GM23338 (cell line): ENCODE measurements at regions not wholly inside any gene's neighbourhood (a gene's known extent, or its start where the extent isn't known, plus 50 kb on each side); places are given as distances from the start of the nearest gene placed in this dataset.

Experiments used
- ATAC-seq: fragments of 200-7000 bp; cut with Tn5 transposase; 3 replicates; pipeline ENCODE4 v1.9.1; 2020
- DNase-seq: peaks from one replicate; pipeline ENCODE4 v3.0.0-alpha.2; 2015; ENCODE audit warnings: low spot score
- H2AFZ ChIP-seq: fragments of 200-600 bp; sonication (generic); 2 replicates; pipeline ENCODE4 v1.8.0; 2016; ENCODE audit warnings: antibody characterized with exemption, mild to moderate bottlenecking, moderate library complexity
- H3F3A ChIP-seq: fragments of 200-600 bp; sonication (generic); replicated peaks from 2 replicates; pipeline ENCODE4 v1.8.0; 2017; ENCODE audit warnings: antibody characterized with exemption, mixed run types, low read depth
- H3K27ac ChIP-seq: fragments of 200-600 bp; sonication (generic); 2 replicates; pipeline ENCODE4 v1.6.1; 2016; ENCODE audit warnings: low read depth
- H3K27me3 ChIP-seq: fragments of 200-600 bp; sonication (generic); 2 replicates; pipeline ENCODE4 v1.8.0; 2016; ENCODE audit warnings: mild to moderate bottlenecking, mixed run types, moderate library complexity; ENCODE audit not compliant: insufficient read depth
- H3K36me3 ChIP-seq: fragments of 200-600 bp; sonication (generic); 2 replicates; pipeline ENCODE4 v1.8.0; 2016; ENCODE audit warnings: mild to moderate bottlenecking; ENCODE audit not compliant: insufficient read depth
- H3K4me1 ChIP-seq: fragments of 200-600 bp; sonication (generic); 2 replicates; pipeline ENCODE4 v1.8.0; 2016; ENCODE audit warnings: mild to moderate bottlenecking, moderate library complexity; ENCODE audit not compliant: insufficient read depth
- H3K4me2 ChIP-seq: fragments of 200-600 bp; sonication (generic); 2 replicates; pipeline ENCODE4 v1.7.1; 2017; ENCODE audit warnings: mixed run types
- H3K4me3 ChIP-seq: fragments of 200-600 bp; sonication (generic); 2 replicates; pipeline ENCODE4 v1.6.1; 2016; ENCODE audit warnings: mixed run types
- H3K79me2 ChIP-seq: fragments of 200-600 bp; sonication (generic); replicated peaks from 2 replicates; pipeline ENCODE4 v1.8.0; 2017; ENCODE audit warnings: mild to moderate bottlenecking; ENCODE audit not compliant: insufficient read depth
- H3K9me2 ChIP-seq: fragments of 200-600 bp; sonication (generic); 2 replicates; pipeline ENCODE4 v1.8.0; 2017; ENCODE audit not compliant: insufficient read depth
- H4K20me1 ChIP-seq: fragments of 200-600 bp; sonication (generic); replicated peaks from 2 replicates; pipeline ENCODE4 v1.8.0; 2017; ENCODE audit warnings: mild to moderate bottlenecking; ENCODE audit not compliant: insufficient read depth
- H3K27ac Mint-ChIP-seq: 2 replicates; pipeline ENCODE4 v1.8.0; 2020; ENCODE audit warnings: inconsistent platforms, mild to moderate bottlenecking, moderate library complexity, mixed read lengths
- H3K27me3 Mint-ChIP-seq: 3 replicates; pipeline ENCODE4 v1.8.0; 2022; ENCODE audit warnings: low read depth, mild to moderate bottlenecking, moderate library complexity, mixed read lengths, inconsistent platforms; ENCODE audit not compliant: insufficient read depth, poor library complexity
- H3K36me3 Mint-ChIP-seq: 3 replicates; pipeline ENCODE4 v1.8.0; 2021; ENCODE audit warnings: low read depth, mild to moderate bottlenecking, inconsistent platforms, moderate library complexity, mixed read lengths
- H3K4me1 Mint-ChIP-seq: 3 replicates; pipeline ENCODE4 v1.8.0; 2020; ENCODE audit warnings: mild to moderate bottlenecking, inconsistent platforms, mixed read lengths
- H3K4me3 Mint-ChIP-seq: 3 replicates; pipeline ENCODE4 v1.8.0; 2021; ENCODE audit warnings: moderate library complexity, mild to moderate bottlenecking, inconsistent platforms, mixed read lengths
- H3K9me3 Mint-ChIP-seq: 3 replicates; pipeline ENCODE4 v1.8.0; 2020; ENCODE audit warnings: moderate library complexity, mild to moderate bottlenecking, inconsistent platforms, mixed read lengths
- TF ChIP-seq, protein P1 (sequence below): IDR thresholded peaks from 2 replicates; pipeline ENCODE4 v1.6.1; 2016; ENCODE audit warnings: antibody characterized with exemption
- TF ChIP-seq, protein P2 (sequence below), 2 experiments: fragments of 200-600 bp in 1 of 2; sonication (generic) in 1 of 2; conservative IDR thresholded peaks; 2 replicates each; pipeline versions ENCODE4 v1.5.1 to v1.6.1; 2016 to 2017; ENCODE audit warnings: antibody characterized with exemption in 2 of 2, low read depth in 2 of 2, mild to moderate bottlenecking in 2 of 2, moderate library complexity in 1 of 2

DNA sequence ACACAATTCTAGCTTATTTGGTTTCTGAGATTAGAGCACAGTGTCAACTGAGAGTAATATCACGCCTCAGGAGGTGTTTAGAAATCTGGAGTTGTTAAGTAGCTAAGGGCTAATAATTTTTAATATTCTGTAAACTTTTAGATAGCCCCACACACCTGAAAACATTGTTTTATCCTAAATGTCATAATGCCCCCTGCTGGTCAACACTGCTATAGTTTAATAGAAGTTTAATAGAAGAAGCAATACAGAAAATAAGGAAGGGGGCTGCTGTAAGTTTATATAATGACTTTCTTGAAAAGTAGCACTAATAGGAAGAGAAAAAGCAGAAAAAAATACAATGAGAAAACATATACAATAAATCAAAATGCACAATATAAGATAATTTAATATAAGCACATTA, 516.4 kb upstream of the PCDH11Y start:
- H3K4me1 ChIP-seq = no peaks in the 10 kb centered on the region
- Mint-ChIP-seq H3K4me3 (no peak overlapping the region), H3K27me3 (no peaks in the 10 kb centered on the region), H3K4me1 (peaks cover 2% of the 10 kb centered on the region; the same call in 1 of the 3 replicates), H3K27ac (no peak overlapping the region), H3K9me3 (no peaks in the 10 kb centered on the region), H3K36me3 (no peaks in the 10 kb centered on the region)
- no peak overlapping the region for H3K4me3 ChIP-seq
- TF ChIP-seq, protein P1, sequence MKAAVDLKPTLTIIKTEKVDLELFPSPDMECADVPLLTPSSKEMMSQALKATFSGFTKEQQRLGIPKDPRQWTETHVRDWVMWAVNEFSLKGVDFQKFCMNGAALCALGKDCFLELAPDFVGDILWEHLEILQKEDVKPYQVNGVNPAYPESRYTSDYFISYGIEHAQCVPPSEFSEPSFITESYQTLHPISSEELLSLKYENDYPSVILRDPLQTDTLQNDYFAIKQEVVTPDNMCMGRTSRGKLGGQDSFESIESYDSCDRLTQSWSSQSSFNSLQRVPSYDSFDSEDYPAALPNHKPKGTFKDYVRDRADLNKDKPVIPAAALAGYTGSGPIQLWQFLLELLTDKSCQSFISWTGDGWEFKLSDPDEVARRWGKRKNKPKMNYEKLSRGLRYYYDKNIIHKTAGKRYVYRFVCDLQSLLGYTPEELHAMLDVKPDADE = no peak
- TF ChIP-seq, protein P2, sequence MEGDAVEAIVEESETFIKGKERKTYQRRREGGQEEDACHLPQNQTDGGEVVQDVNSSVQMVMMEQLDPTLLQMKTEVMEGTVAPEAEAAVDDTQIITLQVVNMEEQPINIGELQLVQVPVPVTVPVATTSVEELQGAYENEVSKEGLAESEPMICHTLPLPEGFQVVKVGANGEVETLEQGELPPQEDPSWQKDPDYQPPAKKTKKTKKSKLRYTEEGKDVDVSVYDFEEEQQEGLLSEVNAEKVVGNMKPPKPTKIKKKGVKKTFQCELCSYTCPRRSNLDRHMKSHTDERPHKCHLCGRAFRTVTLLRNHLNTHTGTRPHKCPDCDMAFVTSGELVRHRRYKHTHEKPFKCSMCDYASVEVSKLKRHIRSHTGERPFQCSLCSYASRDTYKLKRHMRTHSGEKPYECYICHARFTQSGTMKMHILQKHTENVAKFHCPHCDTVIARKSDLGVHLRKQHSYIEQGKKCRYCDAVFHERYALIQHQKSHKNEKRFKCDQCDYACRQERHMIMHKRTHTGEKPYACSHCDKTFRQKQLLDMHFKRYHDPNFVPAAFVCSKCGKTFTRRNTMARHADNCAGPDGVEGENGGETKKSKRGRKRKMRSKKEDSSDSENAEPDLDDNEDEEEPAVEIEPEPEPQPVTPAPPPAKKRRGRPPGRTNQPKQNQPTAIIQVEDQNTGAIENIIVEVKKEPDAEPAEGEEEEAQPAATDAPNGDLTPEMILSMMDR (conservative IDR thresholded peaks at IDR 0.05; ENCODE audit: low read depth in 2 of 2) = peak in 1 of 2 experiments; percentile 67; a peak in 3 of 4 replicates
- H3K27ac ChIP-seq = no peak overlapping the region
- DNase-seq = peak; percentile 40
- no peak overlapping the region for H2AFZ ChIP-seq
- no peaks in the 10 kb centered on the region for H3K36me3 ChIP-seq
- H3K4me2 ChIP-seq = no peak overlapping the region
- no peaks in the 10 kb centered on the region for H3K27me3 ChIP-seq
- no peaks in the 10 kb centered on the region for H4K20me1 ChIP-seq
- no peaks in the 10 kb centered on the region for H3K9me2 ChIP-seq
- no peaks in the 10 kb centered on the region for H3F3A ChIP-seq
- no peak for ATAC-seq
- no peaks in the 10 kb centered on the region for H3K79me2 ChIP-seq
